ENCODE measurements at regions not wholly inside any gene's neighbourhood (a gene's known extent, or its start where the extent isn't known, plus 50 kb on each side); places are given as distances from the start of the nearest gene placed in this dataset.
A peak's percentile ranks its signal among the peaks of the same experiment; 100 is the strongest.
"Not testable (repeated sequence)": the region's sequence is repeated elsewhere in the genome, so short reads cannot be mapped to it uniquely, and the experiment has no call there.

DNA sequence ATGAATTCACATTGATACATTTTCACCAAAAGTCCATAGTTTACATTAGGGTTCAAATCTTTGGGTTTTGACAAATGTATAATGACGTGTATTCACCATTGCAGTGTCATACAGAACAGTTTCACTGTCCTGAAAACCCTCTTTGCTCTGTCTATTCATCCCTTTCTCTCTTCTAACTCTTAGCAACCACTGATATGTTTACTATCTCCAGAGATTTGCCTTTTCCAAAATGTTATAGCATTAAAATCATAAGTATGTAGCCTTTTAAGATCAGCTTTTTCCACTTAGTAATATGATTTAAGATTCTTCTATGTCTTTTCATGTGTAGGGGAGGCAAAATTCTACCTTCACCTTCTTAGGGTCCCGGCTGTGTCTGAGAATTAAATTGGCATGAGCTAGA is 203.8 kb downstream of the TPRG1 start:
- H3K27me3 ChIP-seq (ENCODE audit: control insufficient read depth in 2 of 2, insufficient read depth in 2 of 2, low read length in 2 of 2): no peaks in the 10 kb centered on the region
- H3K4me3 ChIP-seq (ENCODE audit: low read length in 2 of 2): no peak overlapping the region
- H3K4me1 ChIP-seq (ENCODE audit: control insufficient read depth in 2 of 2, insufficient read depth in 2 of 2, low read length in 2 of 2): no peaks in the 10 kb centered on the region
- no peaks in the 10 kb centered on the region for H3K9me3 ChIP-seq (ENCODE audit: control insufficient read depth in 2 of 2, low read length in 2 of 2)
- no peak overlapping the region for H3K9ac ChIP-seq (ENCODE audit: low read depth in 1 of 2, low read length in 2 of 2)
- H3K36me3 ChIP-seq (ENCODE audit: control insufficient read depth in 2 of 2, insufficient read depth in 2 of 2, low read length in 2 of 2): no peaks in the 10 kb centered on the region
- H3K27ac ChIP-seq (ENCODE audit: low read depth in 2 of 2, low read length in 2 of 2): no peak overlapping the region

DNA sequence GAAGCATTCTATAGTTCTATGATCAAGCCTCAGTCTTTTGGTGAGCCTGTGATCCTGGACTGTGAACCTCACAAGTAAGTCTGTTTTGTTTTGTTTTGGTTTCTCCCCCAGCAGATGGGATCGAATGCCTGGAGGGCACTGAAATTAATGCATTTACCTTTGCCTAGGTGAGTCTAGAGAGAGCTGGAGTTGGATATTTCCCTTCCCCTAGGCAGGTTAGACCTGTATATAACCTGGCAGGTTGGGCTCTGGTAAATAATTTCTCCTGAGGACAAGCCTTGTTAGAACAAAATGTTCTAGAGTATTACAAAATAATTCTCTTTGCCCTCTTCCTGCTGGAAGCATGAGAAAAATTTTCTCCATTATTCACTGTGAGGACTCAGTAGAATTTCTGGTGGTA is 211.9 kb downstream of the TPRG1 start:
- H3K4me3 ChIP-seq (ENCODE audit: low read length in 2 of 2): no peak overlapping the region

DNA sequence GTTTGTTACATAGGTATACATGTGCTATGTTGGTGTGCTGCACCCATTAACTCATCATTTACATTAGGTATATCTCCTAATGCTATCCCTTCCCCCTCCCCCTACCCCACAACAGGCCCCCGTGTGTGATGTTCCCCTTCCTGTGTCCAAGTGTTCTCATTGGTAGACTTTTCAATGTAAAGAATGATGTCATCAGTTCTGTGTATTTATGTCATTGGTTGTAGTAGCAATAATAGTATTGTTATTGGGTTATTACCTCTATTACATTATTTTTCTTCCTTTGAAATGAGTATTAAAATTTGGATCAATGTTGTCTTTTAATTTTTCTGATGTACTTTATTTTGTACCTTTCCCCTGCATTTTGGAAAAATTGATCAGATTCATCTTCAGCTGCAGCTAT is 214.1 kb downstream of the TPRG1 start:
- not testable (repeated sequence) for H3K36me3 ChIP-seq (ENCODE audit: control insufficient read depth in 2 of 2, insufficient read depth in 2 of 2, low read length in 2 of 2); H3K9me3 ChIP-seq (ENCODE audit: control insufficient read depth in 2 of 2, low read length in 2 of 2); H3K27me3 ChIP-seq (ENCODE audit: control insufficient read depth in 2 of 2, insufficient read depth in 2 of 2, low read length in 2 of 2); H3K27ac ChIP-seq (ENCODE audit: low read depth in 2 of 2, low read length in 2 of 2); H3K4me1 ChIP-seq (ENCODE audit: control insufficient read depth in 2 of 2, insufficient read depth in 2 of 2, low read length in 2 of 2); H3K9ac ChIP-seq (ENCODE audit: low read depth in 1 of 2, low read length in 2 of 2); H3K4me3 ChIP-seq (ENCODE audit: low read length in 2 of 2)

More for the DNA sequence above, 211.9 kb downstream of the TPRG1 start:
- no peaks in the 10 kb centered on the region for H3K27me3 ChIP-seq (ENCODE audit: control insufficient read depth in 2 of 2, insufficient read depth in 2 of 2, low read length in 2 of 2)
- no peaks in the 10 kb centered on the region for H3K36me3 ChIP-seq (ENCODE audit: control insufficient read depth in 2 of 2, insufficient read depth in 2 of 2, low read length in 2 of 2)
- H3K4me1 ChIP-seq (ENCODE audit: control insufficient read depth in 2 of 2, insufficient read depth in 2 of 2, low read length in 2 of 2): peaks cover 0 to 5% of the 10 kb centered on the region in 2 donors
- no peaks in the 10 kb centered on the region for H3K9me3 ChIP-seq (ENCODE audit: control insufficient read depth in 2 of 2, low read length in 2 of 2)
- H3K27ac ChIP-seq (ENCODE audit: low read depth in 2 of 2, low read length in 2 of 2): no peak overlapping the region
- no peak overlapping the region for H3K9ac ChIP-seq (ENCODE audit: low read depth in 1 of 2, low read length in 2 of 2)

DNA sequence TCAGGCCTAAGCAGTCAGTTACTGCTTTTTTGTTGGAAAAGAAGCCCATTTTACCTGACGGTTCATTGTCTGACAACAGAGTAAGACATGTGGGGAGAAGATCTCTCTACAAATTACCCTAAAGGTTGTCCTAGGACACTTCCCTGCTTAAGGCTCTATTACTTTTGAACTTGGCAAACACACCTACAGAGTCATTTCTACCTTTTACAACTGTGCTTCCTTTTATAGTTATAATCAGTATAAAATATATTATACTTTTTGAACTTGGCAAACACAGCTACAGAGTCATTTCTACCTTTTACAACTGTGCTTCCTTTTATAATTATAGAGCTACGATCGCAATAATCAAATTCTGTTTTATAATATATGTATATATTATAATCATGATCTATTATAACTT is 215.0 kb downstream of the TPRG1 start:
- Histone ChIP-seq H3K27ac (ENCODE audit: low read depth in 2 of 2, low read length in 2 of 2) (peak overlapping the region in 1 of 2 donors; percentile 44), H3K4me1 (ENCODE audit: control insufficient read depth in 2 of 2, insufficient read depth in 2 of 2, low read length in 2 of 2) (peaks cover 0 to 5% of the 10 kb centered on the region in 2 donors), H3K27me3 (ENCODE audit: control insufficient read depth in 2 of 2, insufficient read depth in 2 of 2, low read length in 2 of 2) (no peaks in the 10 kb centered on the region), H3K9ac (ENCODE audit: low read depth in 1 of 2, low read length in 2 of 2) (no peak overlapping the region), H3K4me3 (ENCODE audit: low read length in 2 of 2) (no peak overlapping the region), H3K36me3 (ENCODE audit: control insufficient read depth in 2 of 2, insufficient read depth in 2 of 2, low read length in 2 of 2) (no peaks in the 10 kb centered on the region), H3K9me3 (ENCODE audit: control insufficient read depth in 2 of 2, low read length in 2 of 2) (no peaks in the 10 kb centered on the region)

DNA sequence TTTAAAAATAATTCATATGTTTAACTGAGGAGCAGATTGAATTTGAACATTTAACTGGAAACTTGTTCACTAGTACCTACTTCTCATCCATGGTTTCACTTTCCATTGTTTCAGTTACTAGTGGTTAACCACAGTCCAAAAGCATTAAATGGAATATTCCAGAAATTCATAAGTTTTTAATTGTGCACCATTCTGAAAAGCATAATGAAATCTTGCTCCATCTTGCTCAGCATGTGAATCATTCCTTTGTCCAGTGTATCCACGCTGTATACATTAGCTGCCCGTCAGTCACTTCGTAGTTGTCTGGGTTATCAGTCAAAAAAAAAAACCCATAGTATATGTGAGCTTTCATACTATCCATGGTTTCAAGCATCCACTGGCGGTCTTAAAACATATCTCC is 217.6 kb downstream of the TPRG1 start:
- Histone ChIP-seq H3K27me3 (ENCODE audit: control insufficient read depth in 2 of 2, insufficient read depth in 2 of 2, low read length in 2 of 2) (no peaks in the 10 kb centered on the region), H3K4me3 (ENCODE audit: low read length in 2 of 2) (no peak overlapping the region), H3K4me1 (ENCODE audit: control insufficient read depth in 2 of 2, insufficient read depth in 2 of 2, low read length in 2 of 2) (peaks cover 0 to 23% of the 10 kb centered on the region in 2 donors), H3K9me3 (ENCODE audit: control insufficient read depth in 2 of 2, low read length in 2 of 2) (no peaks in the 10 kb centered on the region), H3K9ac (ENCODE audit: low read depth in 1 of 2, low read length in 2 of 2) (no peak overlapping the region), H3K36me3 (ENCODE audit: control insufficient read depth in 2 of 2, insufficient read depth in 2 of 2, low read length in 2 of 2) (no peaks in the 10 kb centered on the region), H3K27ac (ENCODE audit: low read depth in 2 of 2, low read length in 2 of 2) (no peak overlapping the region)

DNA sequence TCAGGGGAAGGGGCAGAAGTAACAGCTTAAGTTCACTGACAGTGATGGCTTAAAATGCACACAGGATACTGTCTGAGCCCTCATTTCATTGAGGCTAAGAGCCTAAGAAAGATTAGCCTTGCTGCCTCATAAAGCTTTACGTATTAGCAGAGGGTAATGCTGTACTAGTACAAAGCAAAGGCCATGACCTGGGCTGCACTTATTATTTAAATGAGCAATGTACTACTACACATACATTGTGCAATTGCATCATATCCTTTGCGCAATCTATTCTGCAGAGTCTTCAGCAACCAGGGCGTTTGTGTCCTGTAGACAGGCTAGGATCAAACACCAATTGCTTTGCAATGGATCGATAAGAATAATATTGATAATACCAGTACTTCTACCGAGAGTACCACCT is 221.8 kb downstream of the TPRG1 start:
- H3K27me3 ChIP-seq (ENCODE audit: control insufficient read depth in 2 of 2, insufficient read depth in 2 of 2, low read length in 2 of 2): no peaks in the 10 kb centered on the region
- peak overlapping the region; percentile 65 to 84 for H3K27ac ChIP-seq (ENCODE audit: low read depth in 2 of 2, low read length in 2 of 2)
- no peaks in the 10 kb centered on the region for H3K9me3 ChIP-seq (ENCODE audit: control insufficient read depth in 2 of 2, low read length in 2 of 2)
- no peak overlapping the region for H3K4me3 ChIP-seq (ENCODE audit: low read length in 2 of 2)
- H3K36me3 ChIP-seq (ENCODE audit: control insufficient read depth in 2 of 2, insufficient read depth in 2 of 2, low read length in 2 of 2): no peaks in the 10 kb centered on the region
- H3K9ac ChIP-seq (ENCODE audit: low read depth in 1 of 2, low read length in 2 of 2): no peak overlapping the region
- H3K4me1 ChIP-seq (ENCODE audit: control insufficient read depth in 2 of 2, insufficient read depth in 2 of 2, low read length in 2 of 2): peaks cover 0 to 31% of the 10 kb centered on the region in 2 donors

DNA sequence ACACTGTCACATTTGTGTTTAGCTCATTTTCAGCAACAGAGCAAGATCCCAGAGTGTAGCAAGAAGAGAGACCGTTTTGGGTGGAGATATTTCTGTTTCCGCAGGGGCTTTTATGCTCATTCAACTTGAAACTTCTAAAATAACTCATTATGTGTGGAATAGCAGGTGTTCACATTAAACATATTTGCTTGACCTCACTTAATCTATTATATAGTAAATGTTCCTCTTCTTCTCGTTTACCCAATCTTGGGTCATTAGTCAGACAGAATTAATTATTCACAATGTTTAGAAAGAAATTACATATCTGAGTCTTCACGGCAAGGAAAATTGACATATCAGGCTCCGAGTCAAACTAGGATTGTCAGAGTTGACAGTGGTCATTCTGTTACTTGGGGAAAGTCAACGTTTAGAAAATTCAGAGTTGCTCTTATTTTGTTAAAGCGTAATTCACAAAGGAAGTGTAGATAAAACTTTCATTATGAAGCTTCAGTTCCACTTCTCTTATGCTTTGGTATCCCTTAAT is 222.9 kb downstream of the TPRG1 start:
- H3K4me3 ChIP-seq (ENCODE audit: low read length in 2 of 2): no peak overlapping the region
- H3K27me3 ChIP-seq (ENCODE audit: control insufficient read depth in 2 of 2, insufficient read depth in 2 of 2, low read length in 2 of 2): no peaks in the 10 kb centered on the region
- no peaks in the 10 kb centered on the region for H3K36me3 ChIP-seq (ENCODE audit: control insufficient read depth in 2 of 2, insufficient read depth in 2 of 2, low read length in 2 of 2)
- peak overlapping the region; percentile 7 to 84 for H3K27ac ChIP-seq (ENCODE audit: low read depth in 2 of 2, low read length in 2 of 2)
- no peaks in the 10 kb centered on the region for H3K9me3 ChIP-seq (ENCODE audit: control insufficient read depth in 2 of 2, low read length in 2 of 2)
- H3K4me1 ChIP-seq (ENCODE audit: control insufficient read depth in 2 of 2, insufficient read depth in 2 of 2, low read length in 2 of 2): peaks cover 0 to 31% of the 10 kb centered on the region in 2 donors
- H3K9ac ChIP-seq (ENCODE audit: low read depth in 1 of 2, low read length in 2 of 2): peak overlapping the region in 1 of 2 donors; percentile 22

DNA sequence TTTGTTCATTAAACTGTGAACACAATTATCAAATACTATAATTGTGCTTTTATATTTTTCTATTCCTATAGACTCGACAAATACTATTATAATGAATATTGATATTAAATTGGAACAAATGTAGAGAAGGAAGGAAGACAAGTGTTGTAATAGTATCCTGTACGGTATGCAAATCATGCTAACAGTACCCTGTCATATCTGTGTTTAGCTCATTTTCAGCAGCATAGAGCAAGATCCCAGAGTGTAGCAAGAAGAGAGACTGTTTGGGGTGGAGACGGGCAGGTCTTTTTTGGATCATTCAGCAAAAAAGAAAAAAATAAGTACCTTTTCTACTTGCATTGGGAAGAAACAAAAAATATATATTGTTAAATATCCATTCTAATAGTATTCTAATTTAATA is 224.1 kb downstream of the TPRG1 start:
- Histone ChIP-seq H3K9me3 (ENCODE audit: control insufficient read depth in 2 of 2, low read length in 2 of 2) (no peaks in the 10 kb centered on the region), H3K9ac (ENCODE audit: low read depth in 1 of 2, low read length in 2 of 2) (no peak overlapping the region)

DNA sequence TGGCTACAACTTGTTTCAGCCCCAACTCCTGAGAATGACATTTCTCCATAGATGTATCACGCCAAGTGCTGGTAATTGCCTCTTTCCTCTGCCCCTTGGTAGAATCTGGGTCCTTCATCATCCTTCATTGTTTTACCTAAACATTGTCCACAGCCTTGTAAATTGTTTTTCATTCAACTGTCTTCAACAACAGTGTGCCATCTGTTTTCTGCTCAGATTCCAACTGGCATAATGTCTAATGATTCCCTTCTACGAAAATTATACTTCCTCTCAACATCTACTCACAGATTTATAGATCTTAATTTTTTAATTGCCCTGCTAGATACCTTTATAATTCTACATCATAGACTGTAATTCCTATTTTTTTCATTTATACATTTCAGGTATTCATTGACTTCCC is 226.9 kb downstream of the TPRG1 start:
- Histone ChIP-seq H3K27me3 (ENCODE audit: control insufficient read depth in 2 of 2, insufficient read depth in 2 of 2, low read length in 2 of 2) (no peaks in the 10 kb centered on the region), H3K4me3 (ENCODE audit: low read length in 2 of 2) (no peak overlapping the region), H3K9ac (ENCODE audit: low read depth in 1 of 2, low read length in 2 of 2) (no peak overlapping the region), H3K27ac (ENCODE audit: low read depth in 2 of 2, low read length in 2 of 2) (no peak overlapping the region), H3K9me3 (ENCODE audit: control insufficient read depth in 2 of 2, low read length in 2 of 2) (no peaks in the 10 kb centered on the region), H3K36me3 (ENCODE audit: control insufficient read depth in 2 of 2, insufficient read depth in 2 of 2, low read length in 2 of 2) (no peaks in the 10 kb centered on the region), H3K4me1 (ENCODE audit: control insufficient read depth in 2 of 2, insufficient read depth in 2 of 2, low read length in 2 of 2) (peaks cover 0 to 19% of the 10 kb centered on the region in 2 donors)

More for the DNA sequence above, 224.1 kb downstream of the TPRG1 start:
- Histone ChIP-seq H3K27ac (ENCODE audit: low read depth in 2 of 2, low read length in 2 of 2) (peak overlapping the region in 1 of 2 donors; percentile 84), H3K4me1 (ENCODE audit: control insufficient read depth in 2 of 2, insufficient read depth in 2 of 2, low read length in 2 of 2) (peaks cover 0 to 31% of the 10 kb centered on the region in 2 donors), H3K36me3 (ENCODE audit: control insufficient read depth in 2 of 2, insufficient read depth in 2 of 2, low read length in 2 of 2) (no peaks in the 10 kb centered on the region), H3K27me3 (ENCODE audit: control insufficient read depth in 2 of 2, insufficient read depth in 2 of 2, low read length in 2 of 2) (no peaks in the 10 kb centered on the region), H3K4me3 (ENCODE audit: low read length in 2 of 2) (no peak overlapping the region)

DNA sequence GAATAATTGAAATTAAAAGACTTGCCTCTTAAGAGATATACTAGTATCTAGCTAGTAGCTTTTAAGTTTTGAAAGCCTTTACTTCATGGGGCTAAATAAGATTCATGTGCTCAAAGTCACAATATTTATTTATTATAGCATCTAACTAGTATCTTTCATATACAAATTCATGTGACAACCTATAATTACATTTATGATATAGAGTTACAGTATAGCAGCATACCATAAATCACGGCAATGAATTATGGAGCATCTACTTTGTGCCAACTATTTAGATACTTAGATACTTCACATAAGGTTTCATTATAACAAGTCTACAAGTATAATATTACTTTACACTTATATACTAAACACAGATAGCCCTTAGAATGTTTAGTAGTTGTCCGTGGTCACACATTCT is 229.4 kb downstream of the TPRG1 start:
- Histone ChIP-seq H3K4me3 (ENCODE audit: low read length in 2 of 2) (no peak overlapping the region), H3K4me1 (ENCODE audit: control insufficient read depth in 2 of 2, insufficient read depth in 2 of 2, low read length in 2 of 2) (no peaks in the 10 kb centered on the region), H3K9ac (ENCODE audit: low read depth in 1 of 2, low read length in 2 of 2) (no peak overlapping the region), H3K27me3 (ENCODE audit: control insufficient read depth in 2 of 2, insufficient read depth in 2 of 2, low read length in 2 of 2) (no peaks in the 10 kb centered on the region), H3K36me3 (ENCODE audit: control insufficient read depth in 2 of 2, insufficient read depth in 2 of 2, low read length in 2 of 2) (no peaks in the 10 kb centered on the region), H3K9me3 (ENCODE audit: control insufficient read depth in 2 of 2, low read length in 2 of 2) (no peaks in the 10 kb centered on the region), H3K27ac (ENCODE audit: low read depth in 2 of 2, low read length in 2 of 2) (no peak overlapping the region)

DNA sequence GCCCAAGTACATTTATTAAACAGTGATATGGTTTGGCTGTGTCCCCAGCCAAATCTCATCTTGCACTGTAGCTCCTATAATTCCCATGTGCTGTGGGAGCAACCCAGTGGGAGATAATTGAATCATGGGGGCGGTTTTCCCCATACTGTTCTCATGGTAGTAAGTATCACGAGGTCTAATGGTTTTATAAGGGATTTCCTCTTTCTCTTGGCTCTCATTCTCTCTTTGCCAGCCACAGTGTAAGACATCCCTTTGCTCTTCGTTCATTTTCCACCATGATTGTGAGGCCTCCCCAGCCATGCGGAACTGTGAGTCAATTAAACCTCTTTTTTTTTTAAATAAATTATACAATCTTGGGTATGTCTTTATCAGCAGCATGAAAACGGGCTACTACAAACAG is 228.0 kb upstream of the TP63 start:
- Histone ChIP-seq H3K9me3 (ENCODE audit: control insufficient read depth in 2 of 2, low read length in 2 of 2) (no peaks in the 10 kb centered on the region), H3K36me3 (ENCODE audit: control insufficient read depth in 2 of 2, insufficient read depth in 2 of 2, low read length in 2 of 2) (no peaks in the 10 kb centered on the region), H3K27me3 (ENCODE audit: control insufficient read depth in 2 of 2, insufficient read depth in 2 of 2, low read length in 2 of 2) (no peaks in the 10 kb centered on the region), H3K9ac (ENCODE audit: low read depth in 1 of 2, low read length in 2 of 2) (no peak overlapping the region), H3K4me1 (ENCODE audit: control insufficient read depth in 2 of 2, insufficient read depth in 2 of 2, low read length in 2 of 2) (no peaks in the 10 kb centered on the region), H3K27ac (ENCODE audit: low read depth in 2 of 2, low read length in 2 of 2) (no peak overlapping the region), H3K4me3 (ENCODE audit: low read length in 2 of 2) (no peak overlapping the region)

Data from mucosa of rectum (tissue), 2 donors.